ENCODE measurements at regions not wholly inside any gene's neighbourhood (a gene's known extent, or its start where the extent isn't known, plus 50 kb on each side); places are given as distances from the start of the nearest gene placed in this dataset.
"Not testable (repeated sequence)": the region's sequence is repeated elsewhere in the genome, so short reads cannot be mapped to it uniquely, and the experiment has no call there.

DNA sequence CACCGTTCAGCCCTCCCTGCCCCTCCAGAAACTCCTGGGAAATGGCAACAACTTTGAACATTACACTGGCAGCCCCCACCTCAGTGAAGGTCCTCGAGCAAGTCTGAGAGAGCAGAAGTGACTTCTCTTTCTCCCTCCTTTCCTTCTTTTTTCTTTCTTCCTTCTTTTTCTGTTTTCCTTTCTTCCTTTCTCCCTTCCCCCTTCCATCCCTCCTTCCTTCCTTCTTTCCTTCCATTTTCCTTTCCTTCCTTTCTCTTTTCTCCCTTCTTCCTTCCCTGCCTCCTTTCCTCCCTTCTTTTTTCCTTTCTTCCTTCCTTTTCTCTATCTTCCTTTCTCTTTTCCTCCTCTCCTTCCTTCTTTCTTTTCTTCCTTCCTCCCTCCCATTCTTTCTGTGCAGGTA, 162.7 kb downstream of the UNC5CL start:
- Mint-ChIP-seq H3K27me3 (ENCODE audit: low read depth) (peaks cover 53% of the 10 kb centered on the region), H3K27ac (ENCODE audit: unreplicated experiment) (no peak overlapping the region), H3K4me3 (ENCODE audit: unreplicated experiment) (no peak overlapping the region), H3K4me1 (ENCODE audit: low read depth) (no peaks in the 10 kb centered on the region), H3K36me3 (ENCODE audit: low read depth) (peaks cover 3% of the 10 kb centered on the region), H3K9me3 (ENCODE audit: low read depth) (peaks cover 8% of the 10 kb centered on the region)
- TF ChIP-seq, protein P1, sequence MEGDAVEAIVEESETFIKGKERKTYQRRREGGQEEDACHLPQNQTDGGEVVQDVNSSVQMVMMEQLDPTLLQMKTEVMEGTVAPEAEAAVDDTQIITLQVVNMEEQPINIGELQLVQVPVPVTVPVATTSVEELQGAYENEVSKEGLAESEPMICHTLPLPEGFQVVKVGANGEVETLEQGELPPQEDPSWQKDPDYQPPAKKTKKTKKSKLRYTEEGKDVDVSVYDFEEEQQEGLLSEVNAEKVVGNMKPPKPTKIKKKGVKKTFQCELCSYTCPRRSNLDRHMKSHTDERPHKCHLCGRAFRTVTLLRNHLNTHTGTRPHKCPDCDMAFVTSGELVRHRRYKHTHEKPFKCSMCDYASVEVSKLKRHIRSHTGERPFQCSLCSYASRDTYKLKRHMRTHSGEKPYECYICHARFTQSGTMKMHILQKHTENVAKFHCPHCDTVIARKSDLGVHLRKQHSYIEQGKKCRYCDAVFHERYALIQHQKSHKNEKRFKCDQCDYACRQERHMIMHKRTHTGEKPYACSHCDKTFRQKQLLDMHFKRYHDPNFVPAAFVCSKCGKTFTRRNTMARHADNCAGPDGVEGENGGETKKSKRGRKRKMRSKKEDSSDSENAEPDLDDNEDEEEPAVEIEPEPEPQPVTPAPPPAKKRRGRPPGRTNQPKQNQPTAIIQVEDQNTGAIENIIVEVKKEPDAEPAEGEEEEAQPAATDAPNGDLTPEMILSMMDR (IDR thresholded peaks at IDR 0.05): no peak
- no peak for DNase-seq (ENCODE audit: low spot score)

DNA sequence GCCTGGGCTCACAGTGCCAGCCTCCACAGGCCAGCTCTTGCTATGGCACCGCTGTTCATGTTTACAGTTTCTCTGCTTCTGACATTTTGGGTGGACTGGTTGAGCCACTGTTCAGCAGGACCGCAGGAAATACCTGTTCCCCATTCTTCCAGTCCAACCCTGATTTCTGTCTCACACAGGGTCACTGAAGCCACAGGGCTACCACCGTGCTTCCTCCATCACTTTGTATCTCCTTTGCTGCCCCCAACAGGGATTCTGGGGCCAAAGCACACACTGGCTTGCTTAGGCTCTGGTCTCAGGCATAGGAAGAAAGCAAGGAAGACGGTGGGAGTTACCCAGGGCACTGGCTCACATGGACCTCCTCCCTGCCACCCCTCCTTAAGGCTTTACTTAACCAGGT, 164.5 kb downstream of the UNC5CL start:
- Mint-ChIP-seq H3K4me3 (ENCODE audit: unreplicated experiment) (no peak overlapping the region), H3K4me1 (ENCODE audit: low read depth) (no peaks in the 10 kb centered on the region), H3K27me3 (ENCODE audit: low read depth) (peaks cover 48% of the 10 kb centered on the region), H3K27ac (ENCODE audit: unreplicated experiment) (no peak overlapping the region), H3K9me3 (ENCODE audit: low read depth) (peaks cover 8% of the 10 kb centered on the region), H3K36me3 (ENCODE audit: low read depth) (peaks cover 3% of the 10 kb centered on the region)
- DNase-seq (ENCODE audit: low spot score): no peak
- TF ChIP-seq, protein P1 (IDR thresholded peaks at IDR 0.05): peak; percentile 14

- TF ChIP-seq, protein P1 (IDR thresholded peaks at IDR 0.05): no peak
- DNase-seq (ENCODE audit: low spot score): no peak
- Mint-ChIP-seq H3K9me3 (ENCODE audit: low read depth) (no peaks in the 10 kb centered on the region), H3K27ac (ENCODE audit: unreplicated experiment) (no peak overlapping the region), H3K27me3 (ENCODE audit: low read depth) (peaks cover 34% of the 10 kb centered on the region), H3K4me1 (ENCODE audit: low read depth) (no peaks in the 10 kb centered on the region), H3K36me3 (ENCODE audit: low read depth) (no peaks in the 10 kb centered on the region), H3K4me3 (ENCODE audit: unreplicated experiment) (no peak overlapping the region)
Measured at GRCh38 chr6:40871424-40871823, 167.6 kb downstream of the UNC5CL start.

DNA sequence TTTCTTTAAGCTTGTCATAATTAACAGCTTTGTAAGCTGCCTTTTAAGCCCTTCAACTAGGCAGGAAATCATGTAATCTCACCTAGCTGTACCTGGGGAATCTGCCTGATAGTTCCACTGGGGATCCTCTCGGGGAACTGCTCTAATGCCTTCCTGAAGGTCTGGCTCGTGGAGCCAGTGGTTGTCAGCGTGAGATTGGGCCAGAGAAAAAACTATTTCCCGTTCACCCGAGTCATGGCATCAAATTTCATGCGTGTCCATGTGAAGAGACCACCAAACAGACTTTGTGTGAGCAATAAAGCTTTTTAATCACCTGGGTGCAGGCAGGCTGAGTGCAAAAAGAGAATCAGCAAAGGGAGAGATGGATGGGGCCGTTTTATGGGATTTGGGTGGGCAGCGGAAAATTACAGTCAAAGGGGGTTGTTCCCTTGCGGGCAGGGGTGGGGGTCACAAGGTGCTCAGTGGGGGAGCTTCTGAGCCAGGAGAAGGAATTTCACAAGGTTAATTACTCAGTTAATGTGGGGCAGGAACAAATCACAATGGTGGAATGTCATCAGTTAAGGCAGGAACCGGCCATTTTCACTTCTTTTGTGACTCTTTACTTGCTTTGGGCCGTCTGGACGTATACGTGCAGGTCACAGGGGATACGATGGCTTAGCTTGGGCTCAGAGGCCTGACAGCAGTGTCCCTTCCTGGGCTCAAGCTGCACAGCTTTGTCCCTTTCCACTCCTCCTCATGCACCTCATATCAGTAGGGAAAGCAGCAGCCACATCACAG, 170.7 kb downstream of the UNC5CL start:
- H3K4me1 Mint-ChIP-seq (ENCODE audit: low read depth); H3K4me3 Mint-ChIP-seq (ENCODE audit: unreplicated experiment); H3K9me3 Mint-ChIP-seq (ENCODE audit: low read depth); DNase-seq (ENCODE audit: low spot score); H3K27ac Mint-ChIP-seq (ENCODE audit: unreplicated experiment); H3K36me3 Mint-ChIP-seq (ENCODE audit: low read depth): not testable (repeated sequence)
- peaks cover 16% of the 10 kb centered on the region for H3K27me3 Mint-ChIP-seq (ENCODE audit: low read depth)

- DNase-seq (ENCODE audit: low spot score); H3K36me3 Mint-ChIP-seq (ENCODE audit: low read depth); H3K27ac Mint-ChIP-seq (ENCODE audit: unreplicated experiment); H3K9me3 Mint-ChIP-seq (ENCODE audit: low read depth); H3K4me1 Mint-ChIP-seq (ENCODE audit: low read depth); H3K27me3 Mint-ChIP-seq (ENCODE audit: low read depth); H3K4me3 Mint-ChIP-seq (ENCODE audit: unreplicated experiment): not testable (repeated sequence)
Measured at GRCh38 chr6:40867527-40867926, 171.5 kb downstream of the UNC5CL start.

GRCh38 chr6:40865259-40865658, 173.8 kb downstream of the UNC5CL start:
- H3K36me3 Mint-ChIP-seq (ENCODE audit: low read depth); H3K4me1 Mint-ChIP-seq (ENCODE audit: low read depth); H3K27ac Mint-ChIP-seq (ENCODE audit: unreplicated experiment); H3K27me3 Mint-ChIP-seq (ENCODE audit: low read depth); DNase-seq (ENCODE audit: low spot score); H3K4me3 Mint-ChIP-seq (ENCODE audit: unreplicated experiment); H3K9me3 Mint-ChIP-seq (ENCODE audit: low read depth): not testable (repeated sequence)

DNA sequence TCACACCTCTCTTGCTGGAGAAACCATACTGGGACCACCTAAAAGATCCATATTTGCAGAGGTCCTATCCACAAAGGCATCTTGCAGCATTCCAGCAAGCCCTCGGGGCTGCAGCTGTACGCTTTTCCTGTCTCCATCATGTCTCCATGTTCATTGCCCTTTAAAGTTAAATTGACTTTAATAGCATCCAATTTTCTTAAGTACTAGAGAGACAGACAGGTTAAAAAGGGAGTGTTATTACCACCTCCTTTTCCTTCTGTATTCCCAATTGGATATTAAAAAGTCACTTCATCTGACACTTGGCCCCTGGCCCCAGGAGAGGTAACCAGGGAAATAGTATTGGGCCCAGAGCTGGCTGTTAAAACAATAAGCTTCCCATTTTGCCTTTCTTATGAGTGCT, 178.6 kb downstream of the UNC5CL start:
- Mint-ChIP-seq H3K36me3 (ENCODE audit: low read depth) (no peaks in the 10 kb centered on the region), H3K27me3 (ENCODE audit: low read depth) (peaks cover 7% of the 10 kb centered on the region), H3K27ac (ENCODE audit: unreplicated experiment) (no peak overlapping the region), H3K9me3 (ENCODE audit: low read depth) (peaks cover 8% of the 10 kb centered on the region), H3K4me3 (ENCODE audit: unreplicated experiment) (no peak overlapping the region), H3K4me1 (ENCODE audit: low read depth) (peaks cover 3% of the 10 kb centered on the region)
- TF ChIP-seq, protein P1 (IDR thresholded peaks at IDR 0.05): no peak
- no peak for DNase-seq (ENCODE audit: low spot score)

Data from chondrocyte (in vitro differentiated cells).